NCI-H2171 treated with DMSO at 0.1 percent for 48 hours (cell line): ENCODE measurements at regions not wholly inside any gene's neighbourhood (a gene's known extent, or its start where the extent isn't known, plus 50 kb on each side); places are given as distances from the start of the nearest gene placed in this dataset.
"Not testable (repeated sequence)": the region's sequence is repeated elsewhere in the genome, so short reads cannot be mapped to it uniquely, and the experiment has no call there.

Experiments used
- DNase-seq: peaks from one replicate; lab custom pipeline; 2025; lab: John Stamatoyannopoulos, UW

- DNase-seq, result no peak
Measured at GRCh38 chr7:106562711-106563366, 98.1 kb downstream of the CCDC71L start.

GRCh38 chr7:106561666-106562411 lies 99.1 kb downstream of the CCDC71L start:
- DNase-seq, result no peak

- no peak for DNase-seq
Measured at GRCh38 chr7:106561151-106561550, 99.8 kb downstream of the CCDC71L start.

- DNase-seq, result no peak
Measured at GRCh38 chr7:106560482-106560881, 100.5 kb downstream of the CCDC71L start.

GRCh38 chr7:106556244-106556643 lies 104.7 kb downstream of the CCDC71L start:
- not testable (repeated sequence) for DNase-seq

- DNase-seq, result not testable (repeated sequence)
Measured at GRCh38 chr7:106554623-106555022, 106.3 kb downstream of the CCDC71L start.

- DNase-seq, result no peak
Measured at GRCh38 chr7:106553446-106553836, 107.5 kb downstream of the CCDC71L start.

- DNase-seq, result no peak
Measured at GRCh38 chr7:106552645-106553445, 108.1 kb downstream of the CCDC71L start.

- DNase-seq, result no peak
Measured at GRCh38 chr7:106551936-106552335, 109.0 kb downstream of the CCDC71L start.

- no peak for DNase-seq
Measured at GRCh38 chr7:106548491-106548890, 112.5 kb downstream of the CCDC71L start.

GRCh38 chr7:106545275-106545674 lies 115.7 kb downstream of the CCDC71L start:
- no peak for DNase-seq

GRCh38 chr7:106543221-106543757 lies 117.7 kb downstream of the CCDC71L start:
- DNase-seq, result no peak

GRCh38 chr7:106542550-106543220 lies 118.3 kb downstream of the CCDC71L start:
- peak; percentile 57 for DNase-seq

- DNase-seq, result no peak
Measured at GRCh38 chr7:106538638-106539037, 122.3 kb downstream of the CCDC71L start.

GRCh38 chr7:106537119-106537518 lies 123.8 kb downstream of the CCDC71L start:
- DNase-seq, result no peak

GRCh38 chr7:106536079-106536478 lies 124.9 kb downstream of the CCDC71L start:
- no peak for DNase-seq

GRCh38 chr7:106535234-106535932 lies 125.6 kb downstream of the CCDC71L start:
- DNase-seq, result no peak

GRCh38 chr7:106534271-106534846 lies 126.6 kb downstream of the CCDC71L start:
- no peak for DNase-seq

GRCh38 chr7:106530183-106530582 lies 130.8 kb downstream of the CCDC71L start:
- DNase-seq, result not testable (repeated sequence)

GRCh38 chr7:106526617-106527016 lies 134.3 kb downstream of the CCDC71L start:
- DNase-seq, result not testable (repeated sequence)

- DNase-seq, result no peak
Measured at GRCh38 chr7:106524690-106525059, 136.3 kb downstream of the CCDC71L start.
